Liver (tissue), 3 donors: ENCODE measurements at regions not wholly inside any gene's neighbourhood (a gene's known extent, or its start where the extent isn't known, plus 50 kb on each side); places are given as distances from the start of the nearest gene placed in this dataset.

ENCODE experiments used
- ATF3 ChIP-seq: IDR thresholded peaks from 2 replicates; pipeline ENCODE4 v1.6.1; 2016; ENCODE audit warnings: antibody characterized with exemption
- CTCF ChIP-seq: fragments of 150-350 bp; IDR thresholded peaks from 2 replicates; pipeline ENCODE4 v1.5.1; 2017; ENCODE audit warnings: improper control_type of control experiment, low read depth, low read length; ENCODE audit not compliant: missing input control
- FOXA1 ChIP-seq: IDR thresholded peaks from 2 replicates; pipeline ENCODE4 v1.6.1; 2016; ENCODE audit warnings: antibody characterized with exemption
- FOXA2 ChIP-seq: IDR thresholded peaks from 2 replicates; pipeline ENCODE4 v1.6.1; 2016; ENCODE audit warnings: antibody characterized with exemption
- GABPA ChIP-seq, 2 donors: IDR thresholded peaks in 1 of 2; conservative IDR thresholded peaks in 1 of 2; 2 replicates each; pipeline ENCODE4 v1.6.1; 2016; ENCODE audit warnings: antibody characterized with exemption in 2 of 2, mild to moderate bottlenecking in 1 of 2, moderate library complexity in 1 of 2
- MAX ChIP-seq: IDR thresholded peaks from 2 replicates; pipeline ENCODE4 v1.6.1; 2016; ENCODE audit warnings: antibody characterized with exemption
- RAD21 ChIP-seq, 2 donors: IDR thresholded peaks; 2 replicates each; pipeline ENCODE4 v1.6.1; 2016; ENCODE audit warnings: antibody characterized with exemption in 2 of 2, mild to moderate bottlenecking in 2 of 2
- REST ChIP-seq: IDR thresholded peaks from 2 replicates; pipeline ENCODE4 v1.6.1; 2016; ENCODE audit warnings: antibody characterized with exemption, mild to moderate bottlenecking
- RXRA ChIP-seq, 2 donors: IDR thresholded peaks; 2 replicates each; pipeline ENCODE4 v1.6.1; 2017 to 2018; ENCODE audit warnings: antibody characterized with exemption in 2 of 2, mild to moderate bottlenecking in 1 of 2
- SP1 ChIP-seq: IDR thresholded peaks from 2 replicates; pipeline ENCODE4 v1.6.1; 2018; ENCODE audit warnings: antibody characterized with exemption, mild to moderate bottlenecking
- TAF1 ChIP-seq: conservative IDR thresholded peaks from 2 replicates; pipeline ENCODE4 v1.6.1; 2016; ENCODE audit warnings: antibody characterized with exemption, mild to moderate bottlenecking
- YY1 ChIP-seq: IDR thresholded peaks from 2 replicates; pipeline ENCODE4 v1.6.1; 2016; ENCODE audit warnings: antibody characterized with exemption, mild to moderate bottlenecking
- ZBTB33 ChIP-seq: IDR thresholded peaks from 2 replicates; pipeline ENCODE4 v1.6.1; 2016; ENCODE audit warnings: antibody characterized with exemption
- donor health status: healthy.
- donor health status: healthy.

- TF ChIP-seq FOXA2 (no peak), CTCF (no peak), SP1 (no peak), RAD21 (IDR thresholded peaks at IDR 0.05) (no peak), ATF3 (no peak), REST (no peak), YY1 (no peak), RXRA (IDR thresholded peaks at IDR 0.05) (no peak), GABPA (IDR thresholded peaks at IDR 0.05 in 1 of 2, conservative IDR thresholded peaks at IDR 0.05 in 1 of 2) (no peak), ZBTB33 (no peak), TAF1 (no peak), FOXA1 (no peak), MAX (no peak)
These were observed 275.0 kb downstream of the XXYLT1 start for GRCh38 chr3:194995922-194996321.
